Left lung (tissue), 4 donors: ENCODE measurements at regions not wholly inside any gene's neighbourhood (a gene's known extent, or its start where the extent isn't known, plus 50 kb on each side); places are given as distances from the start of the nearest gene placed in this dataset.

ENCODE experiments used
- ATAC-seq: fragments of 200-7000 bp; cut with Tn5 transposase; one replicate; pipeline ENCODE4 v1.9.1; 2020; ENCODE audit warnings: moderate library complexity
- DNase-seq, 4 donors: peaks; one replicate each; pipeline ENCODE4 v3.0.0-alpha.2; 2013 to 2020
- H3K27ac ChIP-seq, 2 donors: fragments of 200-600 bp; sonication (generic) in 1 of 2; one replicate each; pipeline versions ENCODE4 v1.5.0 to v1.8.0; 2020 to 2021
- H3K27me3 ChIP-seq, 2 donors: fragments of 200-600 bp; sonication (generic) in 1 of 2; one replicate each; pipeline versions ENCODE4 v1.5.0 to v1.8.0; 2020 to 2021
- H3K36me3 ChIP-seq, 2 donors: fragments of 200-600 bp; sonication (generic) in 1 of 2; one replicate each; pipeline versions ENCODE4 v1.5.0 to v1.8.0; 2020 to 2021
- H3K4me1 ChIP-seq, 2 donors: fragments of 200-600 bp; one replicate each; pipeline ENCODE4 v1.8.0; 2021
- H3K4me3 ChIP-seq, 2 donors: fragments of 200-600 bp; sonication (generic) in 1 of 2; one replicate each; pipeline versions ENCODE4 v1.5.0 to v1.8.0; 2020 to 2021; ENCODE audit warnings: mild to moderate bottlenecking in 1 of 2
- H3K9me3 ChIP-seq, 2 donors: fragments of 200-600 bp; sonication (generic) in 1 of 2; one replicate each; pipeline versions ENCODE4 v1.5.0 to v1.8.0; 2020 to 2021
- intact Hi-C, 2 donors: fragments of 100-400 bp; cut with DNase I; formaldehyde crosslinking; loops; one replicate each; pipeline versions ENCODE4 v1.11.2 to v1.14.2; 2022
- TF ChIP-seq, protein P1 (sequence below), 2 donors: fragments of 200-600 bp; sonication (generic) in 1 of 2; IDR thresholded peaks; one replicate each; pipeline versions ENCODE4 v1.5.0 to v1.8.0; 2021; ENCODE audit warnings: antibody characterized with exemption in 2 of 2
- donor health status: DM: no; HTN: yes; CAD: no.
- donor health status: DM: no; HTN: no; CAD: no.

DNA sequence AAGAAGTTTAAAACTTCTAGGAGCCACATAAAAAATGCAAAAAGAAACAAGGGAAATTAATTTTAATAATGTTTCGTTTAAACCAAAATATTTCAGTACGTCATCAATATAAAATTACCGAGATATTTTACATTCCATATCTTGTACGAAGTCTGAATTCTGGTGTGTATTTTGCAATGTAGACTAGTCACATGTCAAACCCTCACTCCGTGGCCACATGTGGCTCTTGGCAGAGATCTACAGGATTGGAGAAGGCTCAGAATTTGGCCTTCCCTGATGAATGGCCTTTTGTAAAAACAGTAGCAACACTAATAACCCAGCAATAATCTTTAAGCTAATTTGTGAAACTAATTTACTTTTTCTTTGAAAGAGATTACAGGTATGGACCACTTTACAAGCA lies 217.1 kb downstream of the PRL start:
- DNase-seq (no peak), ATAC-seq (no peak)
- TF ChIP-seq, protein P1, sequence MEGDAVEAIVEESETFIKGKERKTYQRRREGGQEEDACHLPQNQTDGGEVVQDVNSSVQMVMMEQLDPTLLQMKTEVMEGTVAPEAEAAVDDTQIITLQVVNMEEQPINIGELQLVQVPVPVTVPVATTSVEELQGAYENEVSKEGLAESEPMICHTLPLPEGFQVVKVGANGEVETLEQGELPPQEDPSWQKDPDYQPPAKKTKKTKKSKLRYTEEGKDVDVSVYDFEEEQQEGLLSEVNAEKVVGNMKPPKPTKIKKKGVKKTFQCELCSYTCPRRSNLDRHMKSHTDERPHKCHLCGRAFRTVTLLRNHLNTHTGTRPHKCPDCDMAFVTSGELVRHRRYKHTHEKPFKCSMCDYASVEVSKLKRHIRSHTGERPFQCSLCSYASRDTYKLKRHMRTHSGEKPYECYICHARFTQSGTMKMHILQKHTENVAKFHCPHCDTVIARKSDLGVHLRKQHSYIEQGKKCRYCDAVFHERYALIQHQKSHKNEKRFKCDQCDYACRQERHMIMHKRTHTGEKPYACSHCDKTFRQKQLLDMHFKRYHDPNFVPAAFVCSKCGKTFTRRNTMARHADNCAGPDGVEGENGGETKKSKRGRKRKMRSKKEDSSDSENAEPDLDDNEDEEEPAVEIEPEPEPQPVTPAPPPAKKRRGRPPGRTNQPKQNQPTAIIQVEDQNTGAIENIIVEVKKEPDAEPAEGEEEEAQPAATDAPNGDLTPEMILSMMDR (IDR thresholded peaks at IDR 0.05): no peak
- H3K27me3 ChIP-seq: no peaks in the 10 kb centered on the region
- no peaks in the 10 kb centered on the region for H3K36me3 ChIP-seq
- H3K4me3 ChIP-seq: no peak overlapping the region
- intact Hi-C loops: no loop called here
- no peaks in the 10 kb centered on the region for H3K9me3 ChIP-seq
- H3K27ac ChIP-seq: no peak overlapping the region
- no peaks in the 10 kb centered on the region for H3K4me1 ChIP-seq

DNA sequence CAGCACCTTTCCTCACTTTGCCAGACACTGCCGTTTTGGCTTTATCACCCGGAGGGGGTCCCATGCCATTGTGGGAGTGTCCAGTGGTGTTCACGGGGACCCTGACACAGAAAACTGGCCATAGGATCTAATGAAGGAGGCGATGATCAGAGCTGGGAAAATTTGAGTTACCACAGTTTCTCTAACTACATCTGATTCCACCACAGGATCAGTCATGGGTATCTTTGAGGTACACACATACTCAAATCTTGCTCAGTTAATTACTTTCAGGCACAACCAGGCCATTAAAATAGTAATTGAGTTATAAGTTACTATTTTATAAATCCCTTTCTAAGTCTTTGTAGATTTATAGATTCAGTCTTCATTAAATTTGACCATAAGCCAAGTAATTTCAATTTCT lies 215.1 kb downstream of the PRL start:
- Histone ChIP-seq H3K4me1 (no peaks in the 10 kb centered on the region), H3K4me3 (no peak overlapping the region), H3K9me3 (no peaks in the 10 kb centered on the region), H3K36me3 (no peaks in the 10 kb centered on the region), H3K27ac (no peak overlapping the region), H3K27me3 (no peaks in the 10 kb centered on the region)
- ATAC-seq (no peak), DNase-seq (no peak)
- TF ChIP-seq, protein P1 (IDR thresholded peaks at IDR 0.05): no peak
- intact Hi-C loops: no loop called here

DNA sequence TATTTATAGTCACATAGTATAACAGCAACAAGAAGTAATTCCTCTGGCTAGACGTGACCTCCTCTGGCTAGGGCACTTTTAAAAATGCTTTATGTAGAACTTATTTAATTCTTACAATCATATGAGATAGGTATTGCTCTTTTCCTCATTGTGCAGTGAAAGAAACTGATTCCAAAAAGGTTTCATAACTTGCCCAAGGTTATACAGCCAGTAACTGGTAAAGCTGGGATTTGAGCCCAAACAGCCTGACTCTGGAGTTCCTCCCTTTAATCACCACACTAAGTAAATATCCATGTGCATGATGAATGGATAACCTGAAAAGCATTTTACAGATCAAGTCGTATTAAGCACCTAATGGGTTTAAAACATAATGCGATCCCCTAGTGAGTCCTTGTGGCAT lies 214.6 kb downstream of the PRL start:
- DNase-seq (no peak), ATAC-seq (no peak)
- H3K27me3 ChIP-seq: no peaks in the 10 kb centered on the region
- no peaks in the 10 kb centered on the region for H3K4me1 ChIP-seq
- TF ChIP-seq, protein P1 (IDR thresholded peaks at IDR 0.05): no peak
- intact Hi-C loops: no loop called here
- H3K4me3 ChIP-seq: no peak overlapping the region
- H3K36me3 ChIP-seq: no peaks in the 10 kb centered on the region
- no peak overlapping the region for H3K27ac ChIP-seq
- H3K9me3 ChIP-seq: no peaks in the 10 kb centered on the region

DNA sequence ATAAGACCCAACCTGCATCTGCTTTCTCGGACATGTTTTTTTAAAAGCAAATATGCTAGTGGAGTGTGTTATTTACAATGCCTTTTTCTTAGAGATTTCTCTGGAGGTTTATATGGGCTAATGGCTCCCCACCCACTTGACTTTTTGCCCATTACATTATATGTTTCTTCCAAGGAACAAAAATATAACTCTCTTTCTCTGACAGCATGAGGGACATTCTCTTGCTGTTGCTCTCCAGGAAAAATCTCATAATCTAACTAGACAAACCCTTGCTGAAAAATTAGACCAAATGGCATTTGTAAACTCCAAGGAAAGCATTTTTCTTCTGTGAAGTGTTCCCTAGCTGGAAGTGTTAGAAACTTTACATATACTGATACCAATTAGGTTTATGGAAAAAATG lies 213.7 kb downstream of the PRL start:
- no peaks in the 10 kb centered on the region for H3K36me3 ChIP-seq
- TF ChIP-seq, protein P1 (IDR thresholded peaks at IDR 0.05): no peak
- DNase-seq (peak in 1 of 4 donors; percentile 55), ATAC-seq (no peak)
- no peak overlapping the region for H3K27ac ChIP-seq
- no peaks in the 10 kb centered on the region for H3K27me3 ChIP-seq
- H3K9me3 ChIP-seq: no peaks in the 10 kb centered on the region
- no peak overlapping the region for H3K4me3 ChIP-seq
- no peaks in the 10 kb centered on the region for H3K4me1 ChIP-seq
- intact Hi-C loops: no loop called here

DNA sequence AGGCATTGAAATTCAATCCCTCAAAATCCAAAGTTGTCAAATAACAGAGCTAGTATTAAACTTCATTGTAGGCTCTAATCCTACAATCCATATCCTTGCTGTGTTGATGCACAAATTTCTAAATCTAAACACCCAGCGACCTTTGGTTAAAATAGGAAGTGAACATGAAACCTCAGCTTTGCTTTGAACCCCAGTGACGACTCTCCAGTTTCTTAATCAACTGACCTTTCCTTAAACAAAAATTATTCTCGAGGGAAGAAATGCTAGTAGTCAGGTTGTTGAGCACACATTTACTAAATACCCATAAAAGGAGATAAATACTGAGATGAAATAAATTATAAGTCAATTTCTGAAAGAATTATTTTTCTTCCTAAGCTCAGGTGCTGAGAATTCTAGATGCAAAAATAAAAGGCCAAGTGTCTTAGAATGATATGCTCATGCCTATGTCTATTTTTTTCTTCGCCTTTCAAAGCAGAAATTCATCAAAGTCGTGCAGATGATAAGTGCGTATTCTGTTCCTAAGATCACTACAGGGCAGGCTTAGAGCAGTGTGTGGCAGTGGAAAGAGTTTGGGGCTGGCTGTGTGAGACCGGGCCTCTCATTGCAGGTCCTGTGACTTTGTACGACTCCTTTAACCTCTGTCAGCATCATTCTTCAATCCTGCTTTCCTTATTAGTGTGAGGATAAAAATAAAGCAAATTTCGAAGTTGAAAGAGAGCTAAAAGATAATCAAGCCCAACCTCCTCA lies 208.7 kb downstream of the PRL start:
- Histone ChIP-seq H3K27me3 (no peaks in the 10 kb centered on the region), H3K9me3 (no peaks in the 10 kb centered on the region), H3K36me3 (no peaks in the 10 kb centered on the region), H3K27ac (no peak overlapping the region), H3K4me1 (no peaks in the 10 kb centered on the region), H3K4me3 (no peak overlapping the region)
- TF ChIP-seq, protein P1 (IDR thresholded peaks at IDR 0.05): no peak
- no peak for DNase-seq
- intact Hi-C loops: no loop called here
- no peak for ATAC-seq
